HG03571 (cell line): ENCODE measurements at regions not wholly inside any gene's neighbourhood (a gene's known extent, or its start where the extent isn't known, plus 50 kb on each side); places are given as distances from the start of the nearest gene placed in this dataset.

Experiments
- ATAC-seq: cut with Tn5 transposase; IDR thresholded peaks from one replicate; pipeline ENCODE4 v1.9.1; 2021; ENCODE audit not compliant: unreplicated experiment

DNA sequence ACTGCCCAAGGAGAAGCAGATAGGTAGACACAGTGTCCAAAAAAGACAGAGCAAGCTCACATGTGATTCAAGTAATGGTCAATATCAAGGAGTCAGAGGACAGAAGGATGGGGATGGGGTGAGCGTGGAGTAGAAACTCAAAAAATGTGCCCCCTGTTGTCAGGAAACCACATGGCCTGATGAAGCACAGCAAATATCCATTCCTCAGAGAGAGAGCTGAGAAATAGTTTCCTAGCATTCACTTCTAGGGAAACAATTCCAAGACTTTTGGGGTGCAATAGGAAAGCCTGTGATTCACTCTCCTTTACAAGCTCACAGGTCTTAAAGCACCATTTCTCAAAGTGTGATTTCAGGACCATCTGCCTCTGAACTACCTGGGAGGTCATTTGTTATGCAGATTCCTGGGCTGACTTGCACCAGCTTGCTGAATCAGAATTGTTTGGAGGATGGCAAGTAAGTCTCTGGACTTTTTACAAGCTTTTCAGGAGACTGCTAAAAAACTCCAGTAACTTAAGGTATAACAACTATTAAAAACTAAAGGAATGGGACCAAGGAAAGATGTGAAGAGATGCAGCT, 432.8 kb downstream of the HDGFL1 start:
- ATAC-seq, result no peak

DNA sequence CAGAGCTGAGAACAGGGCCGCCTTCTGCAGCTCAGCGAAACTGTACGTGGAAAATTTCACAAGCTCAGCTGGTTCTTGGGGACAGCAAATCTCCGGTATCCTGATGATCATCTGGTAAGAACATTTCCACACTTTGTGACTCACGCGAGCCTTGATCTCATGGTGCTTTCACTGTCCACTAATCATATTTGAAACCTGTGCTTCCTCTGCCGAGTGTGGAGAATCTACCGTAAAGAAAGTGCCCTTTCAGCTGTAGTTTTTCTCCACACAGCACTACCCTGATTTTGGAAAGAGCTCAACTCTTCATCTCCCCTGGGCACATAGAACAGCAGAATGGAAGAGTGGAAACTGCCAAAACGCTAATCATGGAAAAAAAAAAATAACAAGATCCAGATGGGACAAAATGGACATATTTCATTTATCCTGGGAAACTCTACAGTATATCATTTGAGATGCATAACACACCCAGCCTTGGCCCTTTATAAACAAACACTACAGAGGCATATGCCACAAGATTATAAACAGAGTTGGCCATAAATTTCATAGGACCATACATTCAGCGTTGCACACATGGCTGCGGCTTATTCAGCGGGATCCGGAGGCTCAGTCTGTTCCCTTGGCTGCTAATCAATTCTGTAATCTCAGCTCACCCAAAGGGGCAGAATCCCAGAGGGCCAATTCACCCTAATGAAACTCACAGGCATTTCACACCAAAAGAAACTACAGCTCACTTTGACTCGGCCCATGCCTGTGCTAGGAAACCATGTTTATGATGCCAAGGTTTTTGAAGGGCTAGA, 434.5 kb downstream of the HDGFL1 start:
- no peak for ATAC-seq

DNA sequence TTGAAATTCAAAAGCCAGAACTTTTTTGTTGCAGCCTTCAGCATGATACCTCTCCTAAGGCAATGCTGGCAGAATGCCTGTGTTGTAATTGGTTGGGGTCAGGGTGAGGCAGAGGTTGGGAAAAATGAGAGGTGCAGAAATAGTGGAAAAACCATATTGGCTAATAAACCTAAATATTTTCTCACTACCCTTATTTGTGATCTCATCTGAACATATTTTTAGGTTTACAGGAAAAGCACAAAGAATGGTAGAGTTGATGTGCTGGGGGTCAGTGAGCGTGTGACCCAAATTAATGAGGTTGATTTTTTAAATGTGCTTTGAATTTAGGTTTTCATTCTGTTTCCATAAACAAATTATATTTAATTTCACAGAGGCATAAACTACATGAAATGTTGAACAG, 437.3 kb downstream of the HDGFL1 start:
- no peak for ATAC-seq

DNA sequence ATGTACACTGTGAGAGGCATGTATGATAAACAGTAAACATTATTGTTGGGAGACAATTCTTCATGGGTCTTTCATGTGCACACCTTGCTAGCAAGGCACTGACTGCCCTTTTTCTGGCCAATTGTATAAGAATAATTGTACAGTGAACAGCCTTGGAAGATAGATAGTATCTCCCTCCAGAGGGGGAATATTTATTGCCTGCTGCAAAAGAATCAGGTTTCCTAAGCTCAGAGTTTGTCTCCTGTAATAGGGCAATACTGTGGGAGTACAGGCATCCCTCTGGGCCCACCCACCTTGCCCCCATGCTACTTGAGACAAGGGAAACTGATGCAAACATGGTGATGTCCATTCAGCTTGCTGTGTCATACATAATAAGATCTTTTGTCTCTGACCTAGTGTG, 442.2 kb downstream of the HDGFL1 start:
- no peak for ATAC-seq

DNA sequence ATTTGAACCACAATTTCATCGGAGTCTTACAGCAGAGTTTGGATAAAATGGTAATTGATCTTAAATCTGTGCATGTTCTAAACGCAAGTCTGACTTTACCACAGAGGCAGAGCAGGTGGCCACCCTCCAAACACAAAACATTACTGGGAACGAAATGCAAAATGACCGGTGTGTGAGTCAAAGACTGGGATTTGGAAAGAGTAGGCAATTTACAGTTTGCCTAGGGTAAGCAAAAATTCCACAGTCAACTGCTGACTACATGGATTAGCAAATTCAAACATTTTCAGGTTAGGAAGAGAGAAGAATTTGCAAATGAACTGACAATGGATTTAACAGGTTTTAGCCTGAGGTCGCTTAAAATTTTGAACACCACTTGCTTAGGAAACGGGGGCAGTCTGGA, 444.4 kb downstream of the HDGFL1 start:
- ATAC-seq, result no peak

DNA sequence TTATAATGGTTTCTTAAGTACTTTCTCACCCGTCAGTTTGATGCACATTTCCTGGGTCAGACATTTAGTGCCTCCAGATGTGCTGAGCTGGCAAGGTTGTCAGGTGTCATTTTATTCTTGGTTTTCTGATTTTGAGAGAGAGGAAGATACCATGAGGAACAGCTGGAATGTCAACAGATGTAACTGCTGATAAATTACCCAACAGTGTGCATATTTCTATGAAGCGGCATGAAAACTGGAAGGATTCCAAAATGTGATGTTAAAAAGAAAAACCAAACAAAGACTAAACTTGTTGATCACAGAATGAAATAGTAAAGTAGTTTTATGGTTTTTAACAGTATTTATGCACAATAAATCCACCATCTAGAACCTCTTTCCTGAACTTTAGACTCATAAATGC, 447.3 kb downstream of the HDGFL1 start:
- no peak for ATAC-seq

DNA sequence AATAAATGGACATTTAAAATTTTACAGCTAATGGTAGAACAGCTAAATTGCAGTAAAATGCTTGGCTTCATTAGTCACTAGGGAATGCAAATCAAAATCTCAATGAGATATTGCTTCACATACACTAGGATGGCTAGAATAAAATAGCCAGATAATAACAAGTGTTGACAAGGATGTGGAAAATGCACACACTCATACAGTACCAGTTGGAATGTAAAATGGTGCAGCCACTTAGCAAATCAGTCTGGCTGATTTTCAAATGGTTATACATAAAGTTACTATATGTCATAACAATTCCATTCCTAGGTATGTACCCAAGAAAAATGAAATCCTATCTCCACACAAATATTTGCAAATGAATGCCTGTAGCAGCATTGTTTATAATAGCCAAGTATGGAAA, 452.1 kb downstream of the HDGFL1 start:
- ATAC-seq, result no peak

DNA sequence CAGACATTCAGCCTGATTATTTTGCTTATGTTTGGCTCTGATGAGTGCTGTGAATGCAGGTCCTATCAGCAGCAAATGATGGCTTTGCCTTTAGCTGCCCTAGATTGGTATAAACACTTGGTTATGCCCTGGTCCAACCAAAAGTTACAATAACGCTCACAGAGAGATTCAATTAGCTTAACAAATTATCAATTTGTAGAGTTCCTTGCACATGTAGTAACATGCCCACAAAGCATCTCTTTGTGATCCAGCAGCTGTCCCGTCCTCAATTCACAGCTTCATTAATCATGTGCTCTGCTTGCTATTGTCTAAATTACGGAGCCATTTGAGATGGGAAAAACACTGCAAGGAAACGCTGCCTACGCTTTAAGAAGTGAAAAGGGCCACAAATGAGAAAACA, 457.9 kb downstream of the HDGFL1 start:
- no peak for ATAC-seq

DNA sequence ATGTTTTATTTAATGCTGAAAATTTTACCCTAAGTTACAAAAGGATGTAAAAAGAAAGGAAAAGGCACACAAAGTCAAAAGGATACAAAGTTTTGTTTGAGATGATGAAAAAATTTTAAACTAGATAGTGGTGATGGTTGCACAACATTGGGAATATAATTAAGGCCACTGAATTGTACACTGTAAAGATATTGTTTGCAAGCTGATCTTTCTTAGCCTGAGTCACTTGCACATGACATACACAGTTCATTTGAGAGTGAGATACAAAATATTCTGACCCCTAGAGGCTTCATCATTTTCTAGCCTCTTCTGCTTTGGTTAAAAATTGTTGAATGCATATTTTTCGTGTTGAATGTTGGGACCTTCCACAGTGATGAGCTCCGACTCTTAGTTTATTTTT, 462.6 kb downstream of the HDGFL1 start:
- no peak for ATAC-seq

DNA sequence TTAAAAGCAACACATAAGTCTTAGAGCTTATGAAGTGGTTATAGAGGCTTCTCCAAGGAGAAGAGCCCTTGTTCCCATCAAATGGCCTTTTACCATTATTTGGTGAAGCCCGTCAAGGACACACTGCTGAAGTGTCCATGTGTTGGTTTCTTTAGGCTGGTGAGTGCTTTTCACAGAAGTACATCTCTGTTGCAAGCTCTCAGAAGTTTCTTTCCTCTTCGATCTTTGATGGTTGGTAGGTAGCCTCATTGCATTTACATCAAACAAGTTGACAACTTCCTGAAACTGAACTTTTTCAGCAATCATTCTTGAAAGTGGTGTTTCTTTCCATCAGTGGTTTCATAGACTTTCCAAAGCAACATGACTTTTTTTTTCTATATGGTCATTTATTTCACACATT, 465.6 kb downstream of the HDGFL1 start:
- ATAC-seq, result no peak

DNA sequence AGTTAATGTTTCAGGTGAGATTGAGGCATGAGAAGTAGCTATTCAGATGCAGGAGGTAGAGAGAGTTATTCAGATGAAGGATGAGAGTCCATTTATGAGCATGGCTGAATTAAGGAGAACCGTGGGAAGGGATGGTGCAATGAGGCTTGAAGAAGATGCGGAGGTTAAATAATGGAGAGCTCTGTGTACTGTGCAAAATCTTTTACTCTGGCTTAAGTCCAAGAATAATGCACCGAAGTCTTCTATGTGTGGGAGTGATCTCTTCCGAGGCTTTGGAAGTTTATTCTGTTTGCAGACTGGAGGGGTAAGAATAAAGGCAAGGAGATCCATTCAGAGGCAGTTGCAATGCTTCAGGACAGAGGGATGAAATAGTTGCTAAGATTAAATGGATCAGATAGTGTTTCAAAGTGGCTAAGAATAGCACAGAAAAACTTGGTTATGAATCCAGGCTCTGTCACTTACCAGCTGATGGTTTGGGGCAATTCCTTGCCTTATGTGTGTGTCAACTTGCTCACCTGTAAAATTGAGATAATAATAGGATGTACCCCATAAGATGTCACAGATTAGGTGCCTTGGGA, 467.1 kb downstream of the HDGFL1 start:
- ATAC-seq, result no peak

DNA sequence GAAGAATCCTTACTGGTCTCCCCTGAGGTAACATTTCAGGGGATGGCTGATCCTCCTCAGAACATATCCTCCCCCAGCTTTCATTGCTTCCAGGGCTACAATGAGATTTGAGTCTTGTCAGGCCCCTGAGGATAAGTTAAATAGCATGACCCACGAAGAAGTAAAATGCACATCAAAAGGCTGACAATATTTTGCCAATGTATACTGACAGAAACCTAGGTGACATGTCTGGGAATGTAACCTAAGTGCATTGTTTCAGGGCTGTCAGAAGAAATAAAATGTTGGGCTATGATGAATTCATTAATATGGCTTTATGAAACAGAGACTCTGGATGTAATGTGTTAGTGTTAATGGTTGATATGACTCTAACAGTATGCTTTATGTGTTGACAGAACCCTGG, 471.5 kb downstream of the HDGFL1 start:
- ATAC-seq, result no peak

DNA sequence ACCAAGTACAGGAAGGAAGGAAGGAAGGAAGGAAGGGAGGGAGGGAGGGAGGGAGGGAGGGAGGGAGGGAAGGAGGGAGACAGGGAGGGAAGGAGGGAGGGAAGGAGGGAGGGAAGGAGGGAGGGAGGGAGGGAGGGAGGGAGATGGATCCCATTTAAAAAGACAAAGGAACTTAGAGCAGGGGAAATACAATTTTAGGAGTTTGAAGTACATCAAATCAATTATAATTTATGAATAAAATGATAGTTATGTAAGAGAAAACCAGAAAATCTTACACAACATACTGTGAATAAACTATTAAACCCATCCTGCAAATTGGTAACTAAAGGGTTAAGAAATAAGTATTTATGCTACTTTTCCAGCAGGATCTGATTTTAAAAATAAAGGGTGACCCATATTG, 475.9 kb downstream of the HDGFL1 start:
- no peak for ATAC-seq

DNA sequence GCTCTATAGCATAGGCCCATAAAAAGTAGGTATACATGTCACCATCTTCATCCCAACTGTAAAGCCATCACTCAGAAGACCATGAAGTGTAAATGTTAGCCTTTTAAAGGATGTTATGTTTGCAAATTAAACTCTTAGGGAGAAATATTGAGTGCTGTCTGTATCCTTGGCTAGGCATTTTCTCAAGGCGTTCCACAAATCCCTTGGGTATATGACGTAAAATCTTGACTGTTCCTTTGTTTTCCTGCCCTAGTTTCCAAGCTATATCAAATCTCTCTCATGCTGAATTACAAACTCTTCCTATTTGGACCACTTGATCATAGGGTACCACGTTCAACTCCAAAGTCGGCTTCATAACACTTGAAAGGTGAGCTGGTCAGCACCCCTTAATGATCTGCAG, 486.2 kb downstream of the HDGFL1 start:
- no peak for ATAC-seq

DNA sequence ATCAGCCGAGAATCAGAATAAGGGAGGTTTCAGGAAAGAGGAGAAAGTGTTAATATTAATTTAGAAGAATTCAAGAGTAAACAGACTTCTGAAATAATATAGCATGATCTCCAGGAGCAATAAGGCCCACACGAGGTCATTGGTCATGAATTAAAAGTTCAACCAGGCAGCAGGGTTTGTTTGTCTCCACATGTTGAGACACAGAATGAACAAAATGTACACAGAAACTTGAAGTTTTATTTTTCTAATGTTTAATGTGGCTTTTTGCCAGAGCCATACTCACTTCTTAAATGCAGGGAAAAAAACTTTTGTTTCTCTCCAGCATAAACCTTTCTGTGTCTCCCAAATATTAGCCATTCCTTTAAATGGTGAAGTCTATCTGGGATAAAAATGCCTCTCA, 504.5 kb downstream of the HDGFL1 start:
- no peak for ATAC-seq

DNA sequence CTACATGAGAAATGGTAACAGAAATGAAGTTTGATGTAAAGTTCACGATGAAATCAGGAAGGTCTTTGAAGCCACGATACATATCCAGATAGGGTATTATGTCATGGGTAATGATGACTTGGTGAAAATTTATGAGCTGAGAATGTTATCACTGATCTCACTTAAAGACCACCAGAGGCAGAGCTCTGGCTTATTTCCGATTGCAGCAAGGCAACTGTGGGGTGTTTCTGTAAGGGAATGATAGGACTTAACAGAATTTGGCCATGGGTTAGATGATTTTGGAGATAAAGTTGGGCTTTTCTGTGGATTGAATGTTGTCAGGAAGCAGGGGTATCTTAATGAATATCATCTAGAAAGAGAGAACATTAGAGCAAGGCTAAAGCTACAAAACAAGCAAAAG, 508.4 kb downstream of the HDGFL1 start:
- no peak for ATAC-seq

DNA sequence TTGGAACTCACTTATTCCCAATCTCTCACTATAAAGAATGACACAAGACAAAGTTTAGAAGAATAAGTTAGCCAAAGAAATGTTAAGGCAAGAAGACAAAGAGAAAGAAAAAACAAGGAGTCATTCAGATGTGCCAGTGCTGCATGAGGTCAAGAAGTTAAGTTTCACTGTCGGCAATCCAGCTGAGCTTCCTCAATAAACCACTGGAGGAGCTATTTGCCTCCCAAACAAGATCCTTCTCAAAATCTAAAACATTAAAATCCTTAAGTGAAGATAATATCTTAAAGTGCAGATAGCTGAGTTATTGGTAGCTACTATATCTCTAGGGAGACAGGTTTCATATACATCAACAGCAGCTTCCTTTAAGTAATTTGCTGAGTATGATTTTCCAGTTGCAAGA, 512.3 kb downstream of the HDGFL1 start:
- ATAC-seq, result no peak

DNA sequence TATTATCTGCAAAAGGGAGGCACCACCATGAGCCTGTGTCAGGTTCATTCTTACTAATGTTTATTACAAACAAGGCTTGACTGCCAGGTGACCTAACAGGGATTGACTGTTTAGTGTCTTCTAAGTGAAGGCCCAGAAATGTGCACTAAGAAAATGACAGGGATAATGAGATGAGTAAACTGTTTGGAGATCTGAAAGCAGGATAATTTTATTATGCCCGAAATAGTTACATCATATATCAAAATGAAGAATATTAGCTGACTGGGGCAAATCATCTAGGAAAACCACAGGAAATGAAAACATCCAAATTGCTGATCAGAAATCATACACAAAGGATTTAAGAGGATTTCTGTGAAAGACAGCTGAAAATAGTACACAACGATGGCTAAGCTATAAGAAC, 516.7 kb downstream of the HDGFL1 start:
- no peak for ATAC-seq

DNA sequence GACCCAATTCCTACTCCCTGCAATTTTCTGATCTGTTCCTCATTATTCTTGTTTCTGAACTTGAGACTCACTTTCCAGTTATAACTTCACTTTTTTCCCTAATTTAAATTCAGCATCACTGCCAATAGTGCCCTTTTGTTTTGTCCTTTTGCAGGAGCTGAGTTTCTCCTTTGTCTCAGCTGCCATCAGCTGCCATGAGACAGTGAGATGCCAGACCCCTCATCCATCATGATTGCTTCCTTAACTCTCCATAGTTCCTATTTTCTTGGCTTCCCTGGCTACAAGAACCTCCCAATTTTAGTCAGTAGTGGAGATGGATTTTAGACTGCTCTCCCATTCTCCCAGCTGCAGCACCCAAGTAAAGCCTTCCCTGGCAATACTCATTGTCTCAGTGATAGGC, 518.1 kb downstream of the HDGFL1 start:
- no peak for ATAC-seq

DNA sequence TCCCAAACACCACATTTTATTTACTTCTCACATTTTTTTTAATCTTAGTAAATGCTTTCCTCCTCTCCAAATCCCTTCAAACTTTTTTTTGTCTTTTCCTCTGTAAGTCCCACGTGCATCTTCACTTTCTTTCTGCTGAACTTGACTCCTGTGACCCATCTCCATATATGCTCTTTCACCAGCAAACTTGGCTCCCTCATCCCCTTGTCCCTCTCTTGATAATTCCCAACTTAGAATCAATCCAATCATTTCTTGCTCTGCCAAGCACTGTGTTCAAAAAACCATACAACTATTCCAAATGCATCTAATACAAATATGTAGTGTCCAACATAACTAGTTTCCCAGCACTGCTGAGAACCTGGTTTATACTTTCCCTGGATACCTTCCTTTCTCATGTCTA, 519.4 kb downstream of the HDGFL1 start:
- no peak for ATAC-seq

DNA sequence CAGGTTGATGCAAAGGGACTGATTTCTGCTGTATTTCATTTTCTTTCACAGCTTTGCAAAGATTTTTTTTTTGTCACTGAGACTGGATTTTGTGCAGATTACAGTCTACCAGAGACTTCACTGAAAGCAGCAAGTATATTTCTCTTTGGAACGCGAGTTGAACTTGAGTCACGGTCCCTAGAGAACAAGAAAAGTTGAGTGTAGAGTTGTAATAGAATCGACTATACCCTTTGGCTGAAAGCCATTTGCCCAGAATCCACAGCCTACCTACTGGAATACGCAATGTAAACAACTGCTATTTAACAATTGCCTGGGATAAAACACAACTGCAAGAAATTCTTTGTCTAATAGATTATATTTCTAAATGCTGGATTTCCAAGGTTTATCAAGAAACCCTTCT, 520.6 kb downstream of the HDGFL1 start:
- ATAC-seq, result no peak

DNA sequence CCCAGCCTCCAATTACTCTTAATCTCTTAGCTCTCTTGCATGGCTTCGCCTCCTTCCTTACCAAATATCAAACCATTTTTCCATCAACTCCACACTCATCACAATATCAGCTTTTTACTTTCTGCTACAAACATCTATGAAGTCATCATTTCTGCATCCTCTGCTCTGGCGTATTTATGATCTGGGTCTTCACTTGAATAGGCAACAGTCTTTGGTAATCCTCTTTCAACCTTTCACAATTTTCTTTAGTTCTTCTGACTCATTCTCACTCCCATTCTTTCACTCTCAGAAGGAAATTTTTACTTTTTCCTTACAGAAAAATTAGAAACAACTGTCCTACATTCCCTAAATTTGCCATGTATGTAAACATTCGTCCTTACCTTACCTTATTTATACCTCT, 522.4 kb downstream of the HDGFL1 start:
- no peak for ATAC-seq

DNA sequence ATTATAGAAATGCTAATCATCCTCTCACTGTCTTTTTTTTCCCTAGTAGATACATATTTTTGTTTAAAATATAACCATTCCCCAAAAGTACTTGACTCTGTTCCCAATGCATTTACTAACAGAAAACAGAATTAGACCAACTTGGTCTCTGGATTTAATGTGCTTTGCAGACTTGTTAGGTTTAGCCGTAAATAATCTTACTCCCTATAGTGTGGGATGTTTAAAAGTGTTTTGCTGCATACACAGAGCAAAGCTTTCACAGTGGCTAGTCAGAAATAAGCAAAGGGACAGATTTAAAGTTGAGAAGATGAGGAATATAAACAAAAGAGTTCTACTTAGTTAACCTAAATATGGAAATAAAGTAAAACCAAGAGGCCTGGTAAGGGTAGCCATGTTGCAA, 527.5 kb downstream of the HDGFL1 start:
- ATAC-seq, result no peak
